A549 (cell line): ENCODE measurements at regions not wholly inside any gene's neighbourhood (a gene's known extent, or its start where the extent isn't known, plus 50 kb on each side); places are given as distances from the start of the nearest gene placed in this dataset.

Experiments
- ATAC-seq, 2 experiments: fragments of 200-7000 bp in 1 of 2; fragments of >200 bp in 1 of 2; cut with Nextera tagmentation in 1 of 2; cut with Tn5 transposase in 1 of 2; 3 replicates each; pipeline versions ENCODE4 v1.8.0 to v1.9.1; 2018 to 2020; ENCODE audit warnings: mild to moderate bottlenecking in 1 of 2, moderate library complexity in 1 of 2
- CTCF ChIA-PET: fragments of 300-600 bp; sonication (Branson Sonifier 250); formaldehyde crosslinking; extraction: SDS; loops from one replicate; lab custom pipeline; 2021; ENCODE audit warnings: antibody characterized with exemption, inconsistent platforms; lab: Yijun Ruan, JAX
- POLR2A ChIA-PET: fragments of 350-600 bp; formaldehyde crosslinking; extraction: SDS; loops from one replicate; lab custom pipeline; 2021; ENCODE audit warnings: antibody characterized with exemption, inconsistent platforms; lab: Yijun Ruan, JAX
- DNase-seq, 2 experiments: peaks; one replicate each; pipeline versions ENCODE4 v3.0.0 to v3.0.0-alpha.2; 2011 to 2016; ENCODE audit warnings: low read depth in 1 of 2, low spot score in 1 of 2
- FAIRE-seq: peaks from 2 replicates; lab custom pipeline; 2011; peaks lifted over from hg19 to GRCh38; lab: Jason Lieb, UNC
- H3K27ac ChIP-seq, 2 experiments: fragments of >200 bp; sonication (Bioruptor Twin); formaldehyde crosslinking; 3 replicates each; pipeline ENCODE4 v1.5.1; 2016 to 2017
- H3K4me1 ChIP-seq: fragments of >200 bp; sonication (Bioruptor Twin); formaldehyde crosslinking; 3 replicates; pipeline ENCODE4 v1.6.1; 2016
- H3K4me2 ChIP-seq: fragments of >200 bp; sonication (Bioruptor Twin); formaldehyde crosslinking; 3 replicates; pipeline ENCODE4 v1.6.1; 2016
- H3K4me3 ChIP-seq: fragments of >200 bp; sonication (Bioruptor Twin); formaldehyde crosslinking; 3 replicates; pipeline ENCODE4 v1.5.1; 2016
- H3K9me3 ChIP-seq: fragments of >200 bp; sonication (Bioruptor Twin); formaldehyde crosslinking; 3 replicates; pipeline ENCODE4 v1.6.1; 2016
- BHLHE40 ChIP-seq: IDR thresholded peaks from 2 replicates; pipeline ENCODE4 v1.6.1; 2012; ENCODE audit warnings: low read depth, low read length, inconsistent platforms
- FOSB ChIP-seq: fragments of 250-450 bp; sonication (Bioruptor Pico); IDR thresholded peaks from 2 replicates; pipeline ENCODE4 v1.5.0; 2020; ENCODE audit warnings: mild to moderate bottlenecking, moderate library complexity
- HOXB13 ChIP-seq: fragments of 250-450 bp; sonication (Bioruptor Pico); IDR thresholded peaks from 2 replicates; pipeline ENCODE4 v1.5.0; 2020; ENCODE audit warnings: low read depth, mild to moderate bottlenecking, moderate library complexity
- MAZ ChIP-seq: fragments of 150-350 bp; IDR thresholded peaks from 2 replicates; pipeline ENCODE4 v1.6.1; 2014; ENCODE audit warnings: antibody characterized with exemption, low read depth, low read length, borderline replicate concordance
- PHF8 ChIP-seq: fragments of 200-600 bp; sonication (generic); IDR thresholded peaks from 2 replicates; pipeline ENCODE4 v1.6.1; 2016; ENCODE audit warnings: low read depth, mild to moderate bottlenecking, antibody characterized with exemption, moderate library complexity, borderline replicate concordance
- RAD21 ChIP-seq, 2 experiments: fragments of >200 bp in 1 of 2; sonication (Bioruptor Twin) in 1 of 2; formaldehyde crosslinking in 1 of 2; IDR thresholded peaks in 1 of 2; conservative IDR thresholded peaks in 1 of 2; 2 replicates in 1 of 2; 3 replicates in 1 of 2; pipeline ENCODE4 v1.6.1; 2012 to 2018; ENCODE audit warnings: inconsistent platforms in 1 of 2
- SMC3 ChIP-seq: fragments of >200 bp; sonication (Bioruptor Twin); formaldehyde crosslinking; IDR thresholded peaks from 3 replicates; pipeline ENCODE4 v1.6.1; 2018; ENCODE audit warnings: inconsistent platforms
- SREBF2 ChIP-seq: fragments of 450-650 bp; IDR thresholded peaks from 2 replicates; pipeline ENCODE4 v1.6.1; 2014; ENCODE audit warnings: mild to moderate bottlenecking, moderate library complexity
- ZFP36 ChIP-seq: fragments of 450-650 bp; IDR thresholded peaks from 2 replicates; pipeline ENCODE4 v1.6.1; 2014; ENCODE audit warnings: borderline replicate concordance; ENCODE audit not compliant: partially characterized antibody
- WGBS: methylation state at CpG from one replicate; pipeline ENCODE4 v1.1.6; 2017; ENCODE audit errors: missing lambda C conversion rate; 5-methylcytosine and 5-hydroxymethylcytosine counted together
- TF ChIP-seq, protein P1 (sequence below): fragments of 250-450 bp; sonication (Bioruptor Pico); IDR thresholded peaks from 2 replicates; pipeline ENCODE4 v1.5.0; 2021; ENCODE audit warnings: mild to moderate bottlenecking, moderate library complexity, borderline replicate concordance
- TF ChIP-seq, protein P2 (sequence below): fragments of 450-650 bp; IDR thresholded peaks from 2 replicates; pipeline ENCODE4 v1.6.1; 2014; ENCODE audit warnings: antibody characterized with exemption
- TF ChIP-seq, protein P3 (sequence below): fragments of 250-450 bp; sonication (Bioruptor Pico); IDR thresholded peaks from 2 replicates; pipeline ENCODE4 v1.5.0; 2020; ENCODE audit warnings: low read depth, mild to moderate bottlenecking, moderate library complexity
- TF ChIP-seq, protein P4 (sequence below): fragments of >200 bp; sonication (Bioruptor Twin); formaldehyde crosslinking; IDR thresholded peaks from 3 replicates; pipeline ENCODE4 v1.5.1; 2016
- TF ChIP-seq, protein P5 (sequence below): fragments of >200 bp; sonication (Bioruptor Twin); formaldehyde crosslinking; IDR thresholded peaks from 3 replicates; pipeline ENCODE4 v1.6.1; 2016

DNA sequence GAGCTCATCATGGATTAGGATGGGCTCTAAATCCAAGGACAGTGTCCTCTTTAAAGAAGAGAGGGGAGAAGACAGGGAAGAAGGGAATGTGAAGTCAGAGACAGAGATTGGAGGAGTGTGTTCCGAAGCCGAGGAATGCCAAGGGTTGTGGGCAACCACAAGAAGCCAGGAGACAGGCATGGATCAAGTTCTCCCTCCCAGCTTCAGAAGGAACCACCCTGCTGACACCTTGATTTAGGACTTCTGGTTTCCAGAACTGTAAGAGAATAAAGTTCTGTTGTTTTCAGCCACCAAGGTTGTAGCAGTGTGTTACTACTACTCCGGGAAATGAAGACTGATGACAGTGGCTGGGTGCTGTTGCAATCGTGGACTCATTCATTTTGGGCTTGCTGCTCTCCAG, 120.1 kb downstream of the RPS12 start (continued):
- TF ChIP-seq, protein P1, sequence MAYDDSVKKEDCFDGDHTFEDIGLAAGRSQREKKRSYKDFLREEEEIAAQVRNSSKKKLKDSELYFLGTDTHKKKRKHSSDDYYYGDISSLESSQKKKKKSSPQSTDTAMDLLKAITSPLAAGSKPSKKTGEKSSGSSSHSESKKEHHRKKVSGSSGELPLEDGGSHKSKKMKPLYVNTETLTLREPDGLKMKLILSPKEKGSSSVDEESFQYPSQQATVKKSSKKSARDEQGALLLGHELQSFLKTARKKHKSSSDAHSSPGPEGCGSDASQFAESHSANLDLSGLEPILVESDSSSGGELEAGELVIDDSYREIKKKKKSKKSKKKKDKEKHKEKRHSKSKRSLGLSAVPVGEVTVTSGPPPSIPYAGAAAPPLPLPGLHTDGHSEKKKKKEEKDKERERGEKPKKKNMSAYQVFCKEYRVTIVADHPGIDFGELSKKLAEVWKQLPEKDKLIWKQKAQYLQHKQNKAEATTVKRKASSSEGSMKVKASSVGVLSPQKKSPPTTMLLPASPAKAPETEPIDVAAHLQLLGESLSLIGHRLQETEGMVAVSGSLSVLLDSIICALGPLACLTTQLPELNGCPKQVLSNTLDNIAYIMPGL (CRISPR knock-in tag) = no peak
- TF ChIP-seq, protein P2, sequence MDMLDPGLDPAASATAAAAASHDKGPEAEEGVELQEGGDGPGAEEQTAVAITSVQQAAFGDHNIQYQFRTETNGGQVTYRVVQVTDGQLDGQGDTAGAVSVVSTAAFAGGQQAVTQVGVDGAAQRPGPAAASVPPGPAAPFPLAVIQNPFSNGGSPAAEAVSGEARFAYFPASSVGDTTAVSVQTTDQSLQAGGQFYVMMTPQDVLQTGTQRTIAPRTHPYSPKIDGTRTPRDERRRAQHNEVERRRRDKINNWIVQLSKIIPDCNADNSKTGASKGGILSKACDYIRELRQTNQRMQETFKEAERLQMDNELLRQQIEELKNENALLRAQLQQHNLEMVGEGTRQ = no peak
- no peak for TF ChIP-seq FOSB (CRISPR knock-in tag)
- TF ChIP-seq BHLHE40 = no peak

DNA sequence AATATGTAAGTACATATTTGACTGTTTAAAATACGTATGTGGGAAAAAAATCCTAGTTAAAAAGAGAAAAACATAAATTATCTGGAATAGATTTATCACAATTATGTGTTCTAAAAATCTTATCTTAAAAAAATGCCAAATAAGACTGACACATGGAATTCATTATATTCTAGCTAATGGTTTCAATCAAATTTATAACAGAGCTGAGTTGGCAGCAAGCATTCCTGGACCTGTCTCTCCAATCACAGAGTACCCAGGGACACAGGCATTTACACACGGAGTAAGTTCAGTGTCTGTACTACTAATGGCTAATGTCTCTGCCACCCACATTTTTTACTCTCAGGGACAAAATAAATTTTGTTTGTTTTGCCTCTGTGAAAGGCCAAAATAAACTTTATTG, 122.3 kb downstream of the RPS12 start:
- no peak overlapping the region for H3K4me2 ChIP-seq
- DNase-seq (no peak), ATAC-seq (no peak), FAIRE-seq (no peak)
- no peak overlapping the region for H3K27ac ChIP-seq
- ChIA-PET CTCF (no interaction called here), POLR2A (no interaction called here)
- TF ChIP-seq PHF8 = no peak
- H3K4me3 ChIP-seq = no peak overlapping the region
- H3K4me1 ChIP-seq = no peaks in the 10 kb centered on the region
- WGBS = 67% methylated on average over 2 of the region's 2 CpGs
- H3K9me3 ChIP-seq = no peaks in the 10 kb centered on the region

DNA sequence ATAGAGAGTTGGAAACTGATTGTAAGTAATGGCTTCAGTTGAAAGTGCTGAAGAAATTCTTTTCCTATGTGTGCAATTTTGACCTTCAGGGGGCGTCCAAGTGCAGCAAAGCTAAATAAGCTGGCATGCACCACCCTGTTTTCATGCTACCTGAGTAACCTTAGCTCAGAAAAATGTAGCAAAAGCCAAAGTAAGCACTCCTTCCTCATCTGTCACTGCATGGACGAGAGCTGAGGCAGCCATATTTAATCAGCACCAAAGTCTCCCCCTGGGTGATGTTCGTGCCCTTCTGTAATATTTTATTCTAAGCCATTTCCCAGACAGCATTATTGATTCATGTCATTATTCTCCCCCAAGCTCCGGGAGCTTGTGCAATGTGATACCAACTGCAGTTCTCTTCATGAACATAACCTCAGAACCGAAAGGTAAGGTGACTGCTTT, 123.1 kb downstream of the RPS12 start:
- Histone ChIP-seq H3K4me1 (no peaks in the 10 kb centered on the region), H3K4me2 (peak overlapping the region; percentile 39; the same call in 2 of the 3 replicates), H3K4me3 (no peak overlapping the region), H3K27ac (no peak overlapping the region), H3K9me3 (no peaks in the 10 kb centered on the region)
- ATAC-seq (peak in 1 of 2 experiments; percentile 60; a peak in 2 of 6 replicates), FAIRE-seq (no peak), DNase-seq (peak; percentile 8 to 46)
- POLR2A ChIA-PET = no interaction called here
- TF ChIP-seq, protein P3, sequence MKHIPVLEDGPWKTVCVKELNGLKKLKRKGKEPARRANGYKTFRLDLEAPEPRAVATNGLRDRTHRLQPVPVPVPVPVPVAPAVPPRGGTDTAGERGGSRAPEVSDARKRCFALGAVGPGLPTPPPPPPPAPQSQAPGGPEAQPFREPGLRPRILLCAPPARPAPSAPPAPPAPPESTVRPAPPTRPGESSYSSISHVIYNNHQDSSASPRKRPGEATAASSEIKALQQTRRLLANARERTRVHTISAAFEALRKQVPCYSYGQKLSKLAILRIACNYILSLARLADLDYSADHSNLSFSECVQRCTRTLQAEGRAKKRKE = no peak
- TF ChIP-seq ZFP36 (no peak), HOXB13 (CRISPR knock-in tag) (no peak), RAD21 (conservative IDR thresholded peaks at IDR 0.05 in 1 of 2, IDR thresholded peaks at IDR 0.05 in 1 of 2) (peak; percentile 56 to 66), SREBF2 (no peak), SMC3 (0 out of 3 replicates have a peak, but pooled peaks have one; percentile 35)
- TF ChIP-seq, protein P4, sequence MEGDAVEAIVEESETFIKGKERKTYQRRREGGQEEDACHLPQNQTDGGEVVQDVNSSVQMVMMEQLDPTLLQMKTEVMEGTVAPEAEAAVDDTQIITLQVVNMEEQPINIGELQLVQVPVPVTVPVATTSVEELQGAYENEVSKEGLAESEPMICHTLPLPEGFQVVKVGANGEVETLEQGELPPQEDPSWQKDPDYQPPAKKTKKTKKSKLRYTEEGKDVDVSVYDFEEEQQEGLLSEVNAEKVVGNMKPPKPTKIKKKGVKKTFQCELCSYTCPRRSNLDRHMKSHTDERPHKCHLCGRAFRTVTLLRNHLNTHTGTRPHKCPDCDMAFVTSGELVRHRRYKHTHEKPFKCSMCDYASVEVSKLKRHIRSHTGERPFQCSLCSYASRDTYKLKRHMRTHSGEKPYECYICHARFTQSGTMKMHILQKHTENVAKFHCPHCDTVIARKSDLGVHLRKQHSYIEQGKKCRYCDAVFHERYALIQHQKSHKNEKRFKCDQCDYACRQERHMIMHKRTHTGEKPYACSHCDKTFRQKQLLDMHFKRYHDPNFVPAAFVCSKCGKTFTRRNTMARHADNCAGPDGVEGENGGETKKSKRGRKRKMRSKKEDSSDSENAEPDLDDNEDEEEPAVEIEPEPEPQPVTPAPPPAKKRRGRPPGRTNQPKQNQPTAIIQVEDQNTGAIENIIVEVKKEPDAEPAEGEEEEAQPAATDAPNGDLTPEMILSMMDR = peak; percentile 46
- CTCF ChIA-PET = interaction anchor here (0.9 kb wide), 1 partner anchor 107 kb away, joined by 4 read pairs; no protein-coding TSS in a partner anchor
- WGBS = 41% methylated on average over 5 of the region's 5 CpGs

DNA sequence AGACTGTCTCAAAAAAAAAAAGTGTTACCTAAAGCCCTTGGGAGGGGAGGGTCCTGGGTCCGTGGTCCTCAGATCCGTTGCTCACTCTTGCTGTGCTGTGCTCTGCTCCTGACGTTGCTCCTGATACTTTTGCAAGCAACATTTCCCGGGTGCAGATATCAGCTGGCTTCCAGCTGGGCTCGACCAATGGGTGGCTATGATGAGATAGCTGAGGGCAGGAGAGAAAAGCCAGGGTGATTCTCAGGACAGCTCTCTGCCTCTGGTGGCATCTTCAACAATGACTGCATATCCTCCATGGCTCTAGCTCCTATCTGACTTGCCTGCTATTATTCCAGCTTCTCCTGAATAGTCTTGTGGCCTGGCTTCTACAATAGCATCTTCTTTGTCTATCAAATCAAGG, 134.5 kb downstream of the RPS12 start:
- TF ChIP-seq ZFP36 (no peak), SMC3 (no peak), MAZ (no peak)
- TF ChIP-seq, protein P3 = no peak
- TF ChIP-seq, protein P5, sequence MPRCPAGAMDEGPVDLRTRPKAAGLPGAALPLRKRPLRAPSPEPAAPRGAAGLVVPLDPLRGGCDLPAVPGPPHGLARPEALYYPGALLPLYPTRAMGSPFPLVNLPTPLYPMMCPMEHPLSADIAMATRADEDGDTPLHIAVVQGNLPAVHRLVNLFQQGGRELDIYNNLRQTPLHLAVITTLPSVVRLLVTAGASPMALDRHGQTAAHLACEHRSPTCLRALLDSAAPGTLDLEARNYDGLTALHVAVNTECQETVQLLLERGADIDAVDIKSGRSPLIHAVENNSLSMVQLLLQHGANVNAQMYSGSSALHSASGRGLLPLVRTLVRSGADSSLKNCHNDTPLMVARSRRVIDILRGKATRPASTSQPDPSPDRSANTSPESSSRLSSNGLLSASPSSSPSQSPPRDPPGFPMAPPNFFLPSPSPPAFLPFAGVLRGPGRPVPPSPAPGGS = no peak
- ChIA-PET POLR2A (no interaction called here), CTCF (interaction anchor here (0.8 to 2.9 kb wide), 2 partner anchors 14 to 271 kb away, joined by 3 to 12 read pairs; no protein-coding TSS in a partner anchor)
- Histone ChIP-seq H3K4me3 (no peak overlapping the region), H3K27ac (no peak overlapping the region), H3K4me2 (no peak overlapping the region), H3K4me1 (peaks cover 9% of the 10 kb centered on the region; the same call in 1 of the 3 replicates), H3K9me3 (no peaks in the 10 kb centered on the region)
- FAIRE-seq (no peak), DNase-seq (no peak), ATAC-seq (peak in 1 of 2 experiments; percentile 43; a peak in 1 of 6 replicates)
- 42% methylated on average over 5 of the region's 5 CpGs for WGBS
